Neuron (in vitro differentiated cells): ENCODE measurements at regions not wholly inside any gene's neighbourhood (a gene's known extent, or its start where the extent isn't known, plus 50 kb on each side); places are given as distances from the start of the nearest gene placed in this dataset.
"Not testable (repeated sequence)": the region's sequence is repeated elsewhere in the genome, so short reads cannot be mapped to it uniquely, and the experiment has no call there.

Experiments used
- H2AFZ ChIP-seq: one replicate; pipeline ENCODE4 v1.6.1; 2013; ENCODE audit warnings: low read depth, mild to moderate bottlenecking, inconsistent platforms, low read length, moderate library complexity
- H3K27me3 ChIP-seq: one replicate; pipeline ENCODE4 v1.6.1; 2013; ENCODE audit warnings: low read length; ENCODE audit not compliant: insufficient read depth
- H3K36me3 ChIP-seq: one replicate; pipeline ENCODE4 v1.6.1; 2013; ENCODE audit warnings: low read length; ENCODE audit not compliant: insufficient read depth
- H3K4me1 ChIP-seq: one replicate; pipeline ENCODE4 v1.6.1; 2013; ENCODE audit warnings: low read length; ENCODE audit not compliant: insufficient read depth
- H3K4me3 ChIP-seq: 2 replicates; pipeline ENCODE4 v1.5.1; 2013; ENCODE audit warnings: mild to moderate bottlenecking, low read length, moderate library complexity
- H3K9me3 ChIP-seq: one replicate; pipeline ENCODE4 v1.6.1; 2013; ENCODE audit warnings: low read length

GRCh38 chr10:80720549-80720948, 182.8 kb downstream of the SH2D4B start:
- no peak overlapping the region for H2AFZ ChIP-seq
- no peak overlapping the region for H3K4me3 ChIP-seq
- no peaks in the 10 kb centered on the region for H3K36me3 ChIP-seq
- H3K4me1 ChIP-seq, result no peaks in the 10 kb centered on the region
- H3K27me3 ChIP-seq, result no peaks in the 10 kb centered on the region
- no peaks in the 10 kb centered on the region for H3K9me3 ChIP-seq

- H2AFZ ChIP-seq, H3K27me3 ChIP-seq, H3K9me3 ChIP-seq, H3K4me1 ChIP-seq, H3K36me3 ChIP-seq, H3K4me3 ChIP-seq: not testable (repeated sequence)
Measured at GRCh38 chr10:80728354-80728753, 190.7 kb downstream of the SH2D4B start.

GRCh38 chr10:80729896-80730295, 192.2 kb downstream of the SH2D4B start:
- Histone ChIP-seq H3K27me3 (no peaks in the 10 kb centered on the region), H2AFZ (no peak overlapping the region), H3K36me3 (no peaks in the 10 kb centered on the region), H3K4me3 (no peak overlapping the region), H3K4me1 (no peaks in the 10 kb centered on the region), H3K9me3 (no peaks in the 10 kb centered on the region)

GRCh38 chr10:80730522-80730921, 192.8 kb downstream of the SH2D4B start:
- H3K36me3 ChIP-seq, result no peaks in the 10 kb centered on the region
- H3K4me1 ChIP-seq, result no peaks in the 10 kb centered on the region
- H2AFZ ChIP-seq, result no peak overlapping the region
- no peaks in the 10 kb centered on the region for H3K9me3 ChIP-seq
- no peak overlapping the region for H3K4me3 ChIP-seq
- H3K27me3 ChIP-seq, result no peaks in the 10 kb centered on the region

- Histone ChIP-seq H3K9me3 (no peaks in the 10 kb centered on the region), H3K4me3 (no peak overlapping the region), H3K27me3 (no peaks in the 10 kb centered on the region), H3K4me1 (no peaks in the 10 kb centered on the region), H2AFZ (no peak overlapping the region), H3K36me3 (no peaks in the 10 kb centered on the region)
Measured at GRCh38 chr10:80734589-80734988, 196.9 kb downstream of the SH2D4B start.

GRCh38 chr10:80737209-80737608, 199.5 kb downstream of the SH2D4B start:
- no peaks in the 10 kb centered on the region for H3K9me3 ChIP-seq
- no peak overlapping the region for H3K4me3 ChIP-seq

GRCh38 chr10:80739328-80739727, 201.6 kb downstream of the SH2D4B start:
- H3K4me3 ChIP-seq, result no peak overlapping the region
- H3K36me3 ChIP-seq, result no peaks in the 10 kb centered on the region
- H3K4me1 ChIP-seq, result no peaks in the 10 kb centered on the region
- no peaks in the 10 kb centered on the region for H3K27me3 ChIP-seq
- no peaks in the 10 kb centered on the region for H3K9me3 ChIP-seq
- H2AFZ ChIP-seq, result no peak overlapping the region

More at GRCh38 chr10:80737209-80737608, 199.5 kb downstream of the SH2D4B start:
- H2AFZ ChIP-seq, result no peak overlapping the region
- H3K36me3 ChIP-seq, result no peaks in the 10 kb centered on the region
- no peaks in the 10 kb centered on the region for H3K27me3 ChIP-seq
- H3K4me1 ChIP-seq, result no peaks in the 10 kb centered on the region

GRCh38 chr10:80739963-80740715, 202.4 kb downstream of the SH2D4B start:
- Histone ChIP-seq H2AFZ (no peak overlapping the region), H3K4me3 (no peak overlapping the region), H3K36me3 (no peaks in the 10 kb centered on the region), H3K9me3 (no peaks in the 10 kb centered on the region), H3K27me3 (no peaks in the 10 kb centered on the region), H3K4me1 (no peaks in the 10 kb centered on the region)

GRCh38 chr10:80741278-80741677, 203.6 kb downstream of the SH2D4B start:
- Histone ChIP-seq H3K27me3 (no peaks in the 10 kb centered on the region), H3K9me3 (no peaks in the 10 kb centered on the region), H3K36me3 (no peaks in the 10 kb centered on the region), H2AFZ (no peak overlapping the region), H3K4me1 (no peaks in the 10 kb centered on the region), H3K4me3 (no peak overlapping the region)

GRCh38 chr10:80750268-80750667, 212.6 kb downstream of the SH2D4B start:
- Histone ChIP-seq H3K27me3 (no peaks in the 10 kb centered on the region), H3K36me3 (no peaks in the 10 kb centered on the region), H3K4me1 (no peaks in the 10 kb centered on the region), H3K9me3 (no peaks in the 10 kb centered on the region), H3K4me3 (no peak overlapping the region), H2AFZ (no peak overlapping the region)

- Histone ChIP-seq H3K4me1 (no peaks in the 10 kb centered on the region), H3K4me3 (no peak overlapping the region), H3K9me3 (no peaks in the 10 kb centered on the region), H2AFZ (no peak overlapping the region), H3K27me3 (no peaks in the 10 kb centered on the region), H3K36me3 (no peaks in the 10 kb centered on the region)
Measured at GRCh38 chr10:80751940-80752339, 214.2 kb downstream of the SH2D4B start.

GRCh38 chr10:80753612-80754011, 215.9 kb downstream of the SH2D4B start:
- H3K4me1 ChIP-seq, result no peaks in the 10 kb centered on the region
- no peak overlapping the region for H2AFZ ChIP-seq
- no peaks in the 10 kb centered on the region for H3K9me3 ChIP-seq
- H3K27me3 ChIP-seq, result no peaks in the 10 kb centered on the region
- no peak overlapping the region for H3K4me3 ChIP-seq
- no peaks in the 10 kb centered on the region for H3K36me3 ChIP-seq

- Histone ChIP-seq H3K27me3 (no peaks in the 10 kb centered on the region), H3K4me1 (no peaks in the 10 kb centered on the region), H3K36me3 (no peaks in the 10 kb centered on the region), H3K4me3 (no peak overlapping the region), H3K9me3 (no peaks in the 10 kb centered on the region), H2AFZ (no peak overlapping the region)
Measured at GRCh38 chr10:80755893-80756292, 218.2 kb downstream of the SH2D4B start.

GRCh38 chr10:80759693-80760092, 222.0 kb downstream of the SH2D4B start:
- no peaks in the 10 kb centered on the region for H3K36me3 ChIP-seq
- H3K4me3 ChIP-seq, result no peak overlapping the region
- no peaks in the 10 kb centered on the region for H3K4me1 ChIP-seq
- no peaks in the 10 kb centered on the region for H3K9me3 ChIP-seq
- H2AFZ ChIP-seq, result no peak overlapping the region
- H3K27me3 ChIP-seq, result no peaks in the 10 kb centered on the region
